Right lobe of liver (tissue), 6 donors: ENCODE measurements at regions not wholly inside any gene's neighbourhood (a gene's known extent, or its start where the extent isn't known, plus 50 kb on each side); places are given as distances from the start of the nearest gene placed in this dataset.

Source experiments
- ATAC-seq, 4 donors: fragments of 200-7000 bp; cut with Tn5 transposase; one replicate each; pipeline ENCODE4 v1.9.1; 2020; ENCODE audit warnings: mild to moderate bottlenecking in 4 of 4, moderate library complexity in 4 of 4
- DNase-seq, 3 donors: peaks; one replicate each; pipeline ENCODE4 v3.0.0-alpha.2; 2020
- H3K27ac ChIP-seq, 3 donors: fragments of 200-600 bp; one replicate each; pipeline ENCODE4 v1.8.0; 2022
- H3K27me3 ChIP-seq, 2 donors: fragments of 200-600 bp; one replicate each; pipeline ENCODE4 v1.8.0; 2022
- H3K36me3 ChIP-seq, 4 donors: fragments of 200-600 bp; sonication (generic) in 1 of 4; one replicate each; pipeline versions ENCODE4 v1.5.1 to v1.8.0; 2017 to 2022; ENCODE audit warnings: control low read depth in 1 of 4
- H3K4me1 ChIP-seq, 4 donors: fragments of 200-600 bp; sonication (generic) in 1 of 4; one replicate each; pipeline versions ENCODE4 v1.5.1 to v1.8.0; 2017 to 2022; ENCODE audit warnings: control low read depth in 1 of 4
- H3K4me3 ChIP-seq, 3 donors: fragments of 200-600 bp; one replicate each; pipeline ENCODE4 v1.8.0; 2022
- H3K9me3 ChIP-seq, 4 donors: fragments of 200-600 bp; sonication (generic) in 1 of 4; one replicate each; pipeline versions ENCODE4 v1.5.1 to v1.8.0; 2017 to 2022; ENCODE audit warnings: control low read depth in 1 of 4
- POLR2A ChIP-seq: fragments of 450-650 bp; IDR thresholded peaks from one replicate; pipeline ENCODE4 v1.6.1; 2017; ENCODE audit warnings: antibody characterized with exemption, mild to moderate bottlenecking
- WGBS: methylation state at CpG from one replicate; pipeline ENCODE4 v1.1.6; 2018; ENCODE audit warnings: low coverage, low lambda C conversion rate; ENCODE audit not compliant: insufficient coverage; ENCODE audit errors: missing lambda C conversion rate; 5-methylcytosine and 5-hydroxymethylcytosine counted together
- intact Hi-C, 2 donors: fragments of 100-400 bp; cut with DNase I; formaldehyde crosslinking; loops; one replicate each; pipeline versions ENCODE4 v1.11.2 to v1.14.1; 2022
- TF ChIP-seq, protein P1 (sequence below), 4 donors: fragments of 200-600 bp in 3 of 4; fragments of 450-650 bp in 1 of 4; IDR thresholded peaks; one replicate each; pipeline versions ENCODE4 v1.5.1 to v1.8.0; 2016 to 2022; ENCODE audit warnings: antibody characterized with exemption in 4 of 4, mild to moderate bottlenecking in 2 of 4
- donor health status: DM: no; HTN: yes; CAD: no.
- donor health status: DM: no; HTN: no; CAD: no.
- donor health status: DM: no; HTN: no; CAD: no.
- donor health status: DM: no; HTN: yes; CAD: no.
- donor health status: DM: no; HTN: yes; CAD: no.

DNA sequence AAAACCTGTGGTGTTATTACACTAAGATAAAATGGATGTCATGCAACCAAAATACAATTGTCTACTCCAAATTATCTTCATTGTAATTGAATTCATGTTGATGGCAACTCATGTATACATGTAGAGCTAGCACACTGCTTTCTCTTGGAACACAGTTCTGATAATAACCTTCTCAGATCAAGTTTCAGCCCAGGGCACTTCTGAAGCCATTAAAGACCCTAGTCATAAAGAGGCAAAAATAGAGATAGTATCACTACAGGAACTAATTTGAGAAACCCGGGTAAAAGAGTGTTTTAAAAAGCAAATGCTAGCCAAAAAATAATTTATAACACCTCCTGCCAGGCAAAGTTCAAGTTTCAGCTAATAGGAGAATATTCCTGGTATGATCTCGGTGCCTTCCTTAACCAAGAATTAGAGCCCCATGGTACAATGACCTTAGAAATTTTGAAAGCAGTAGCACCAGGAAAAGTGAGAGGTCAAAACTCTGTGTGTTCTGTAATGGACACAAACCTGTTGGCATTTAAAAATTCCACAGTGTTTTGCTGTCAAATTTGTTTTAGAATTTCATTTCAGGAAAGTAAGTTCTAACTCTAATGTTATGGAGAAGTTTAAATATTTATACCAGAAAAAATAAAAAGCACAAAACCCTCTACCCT, 105.0 kb upstream of the FRMD6 start:
- intact Hi-C loops = no loop called here
- Histone ChIP-seq H3K27me3 (no peaks in the 10 kb centered on the region), H3K36me3 (no peaks in the 10 kb centered on the region), H3K9me3 (no peaks in the 10 kb centered on the region), H3K27ac (peak overlapping the region; percentile 7 to 16 (median 14)), H3K4me1 (peaks cover 0 to 18% (median 7%) of the 10 kb centered on the region in 4 donors), H3K4me3 (no peak overlapping the region)
- TF ChIP-seq, protein P1, sequence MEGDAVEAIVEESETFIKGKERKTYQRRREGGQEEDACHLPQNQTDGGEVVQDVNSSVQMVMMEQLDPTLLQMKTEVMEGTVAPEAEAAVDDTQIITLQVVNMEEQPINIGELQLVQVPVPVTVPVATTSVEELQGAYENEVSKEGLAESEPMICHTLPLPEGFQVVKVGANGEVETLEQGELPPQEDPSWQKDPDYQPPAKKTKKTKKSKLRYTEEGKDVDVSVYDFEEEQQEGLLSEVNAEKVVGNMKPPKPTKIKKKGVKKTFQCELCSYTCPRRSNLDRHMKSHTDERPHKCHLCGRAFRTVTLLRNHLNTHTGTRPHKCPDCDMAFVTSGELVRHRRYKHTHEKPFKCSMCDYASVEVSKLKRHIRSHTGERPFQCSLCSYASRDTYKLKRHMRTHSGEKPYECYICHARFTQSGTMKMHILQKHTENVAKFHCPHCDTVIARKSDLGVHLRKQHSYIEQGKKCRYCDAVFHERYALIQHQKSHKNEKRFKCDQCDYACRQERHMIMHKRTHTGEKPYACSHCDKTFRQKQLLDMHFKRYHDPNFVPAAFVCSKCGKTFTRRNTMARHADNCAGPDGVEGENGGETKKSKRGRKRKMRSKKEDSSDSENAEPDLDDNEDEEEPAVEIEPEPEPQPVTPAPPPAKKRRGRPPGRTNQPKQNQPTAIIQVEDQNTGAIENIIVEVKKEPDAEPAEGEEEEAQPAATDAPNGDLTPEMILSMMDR (IDR thresholded peaks at IDR 0.05) = no peak
- no peak for TF ChIP-seq POLR2A
- no peak for DNase-seq
- ATAC-seq = peak; percentile 63 to 76 (median 70)
- WGBS = 12% methylated on average over 2 of the region's 2 CpGs

DNA sequence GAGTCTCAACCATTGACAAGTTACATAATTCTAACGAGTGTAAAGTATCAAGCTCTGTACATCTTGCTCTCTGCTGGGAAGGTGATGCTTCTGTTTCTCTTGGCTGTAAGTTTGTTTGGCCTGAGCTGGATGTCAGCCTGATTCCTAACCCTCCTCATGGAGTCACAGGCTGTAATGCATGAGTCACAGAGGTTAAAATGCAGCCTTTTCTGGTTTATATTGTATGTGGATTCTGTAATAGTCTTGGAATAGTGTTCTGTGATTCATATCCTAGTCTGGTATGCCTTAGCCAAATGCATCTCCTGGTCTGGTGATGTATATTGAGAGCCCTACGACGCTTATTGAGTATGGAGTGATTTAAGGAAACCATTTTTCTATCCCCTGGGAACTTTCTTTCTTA, 104.5 kb upstream of the FRMD6 start:
- 23% methylated on average over 3 of the region's 3 CpGs for WGBS
- intact Hi-C loops = no loop called here
- Histone ChIP-seq H3K36me3 (no peaks in the 10 kb centered on the region), H3K4me1 (peaks cover 0 to 20% (median 7%) of the 10 kb centered on the region in 4 donors), H3K27me3 (no peaks in the 10 kb centered on the region), H3K4me3 (no peak overlapping the region), H3K27ac (peak overlapping the region; percentile 7 to 16 (median 14)), H3K9me3 (no peaks in the 10 kb centered on the region)
- DNase-seq (peak in 2 of 3 donors; percentile 27 to 56), ATAC-seq (peak; percentile 94 to 99 (median 96))
- TF ChIP-seq POLR2A = no peak
- TF ChIP-seq, protein P1 (IDR thresholded peaks at IDR 0.05) = no peak

DNA sequence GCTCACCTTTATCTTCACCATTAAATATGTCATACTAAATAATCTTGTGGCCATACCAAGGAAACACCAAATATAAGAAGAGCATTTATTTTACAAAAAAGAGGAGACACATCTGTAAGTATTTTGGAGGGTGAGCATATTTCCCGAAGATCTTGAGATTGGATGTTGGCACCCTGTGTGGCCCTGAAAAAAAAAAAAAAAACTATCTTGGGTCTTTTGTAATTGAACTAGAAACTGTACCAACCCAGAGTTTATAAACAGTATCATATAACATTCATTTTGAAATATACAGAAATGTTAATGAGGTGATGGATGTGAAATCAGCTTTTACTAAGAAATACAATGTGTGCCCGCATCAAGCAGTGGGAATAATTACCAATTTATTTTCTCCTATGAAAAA, 104.0 kb upstream of the FRMD6 start:
- H3K27me3 ChIP-seq = no peaks in the 10 kb centered on the region
- peaks cover 0 to 24% (median 8%) of the 10 kb centered on the region in 4 donors for H3K4me1 ChIP-seq
- TF ChIP-seq POLR2A = no peak
- TF ChIP-seq, protein P1 (IDR thresholded peaks at IDR 0.05) = no peak
- H3K9me3 ChIP-seq = no peaks in the 10 kb centered on the region
- WGBS = 76% methylated on average over 2 of the region's 2 CpGs
- DNase-seq = no peak
- H3K4me3 ChIP-seq = no peak overlapping the region
- intact Hi-C loops = no loop called here
- ATAC-seq = no peak
- H3K36me3 ChIP-seq = no peaks in the 10 kb centered on the region
- H3K27ac ChIP-seq = peak overlapping the region in 2 of 3 donors; percentile 7 to 11

DNA sequence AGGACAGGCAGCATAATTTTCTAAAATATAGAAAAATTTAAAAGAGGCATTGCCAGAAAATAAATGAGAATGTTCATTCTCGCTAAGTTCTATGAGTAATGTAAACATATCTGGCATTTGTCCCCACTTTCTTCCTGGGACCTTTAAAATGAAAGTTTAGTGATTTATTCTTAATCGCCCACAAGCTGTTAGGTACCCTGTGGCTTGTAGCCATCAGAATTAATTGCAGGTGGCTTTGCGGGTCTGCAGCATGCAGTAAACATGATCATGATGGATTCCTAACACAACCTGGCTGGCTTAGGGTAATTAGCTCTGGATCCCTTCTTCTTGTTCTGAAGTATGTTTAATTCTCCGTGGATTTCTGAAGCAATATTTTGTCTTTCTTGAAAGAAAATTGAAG, 103.5 kb upstream of the FRMD6 start:
- no peak for DNase-seq
- H3K9me3 ChIP-seq = no peaks in the 10 kb centered on the region
- H3K36me3 ChIP-seq = no peaks in the 10 kb centered on the region
- no peak for ATAC-seq
- H3K4me1 ChIP-seq = peaks cover 0 to 29% (median 11%) of the 10 kb centered on the region in 4 donors
- no peaks in the 10 kb centered on the region for H3K27me3 ChIP-seq
- no peak overlapping the region for H3K27ac ChIP-seq
- intact Hi-C loops = no loop called here
- TF ChIP-seq, protein P1 (IDR thresholded peaks at IDR 0.05) = no peak
- no peak for TF ChIP-seq POLR2A
- WGBS = 78% methylated on average over 4 of the region's 4 CpGs
- H3K4me3 ChIP-seq = no peak overlapping the region
